NCI-H1417 (cell line): ENCODE measurements at regions not wholly inside any gene's neighbourhood (a gene's known extent, or its start where the extent isn't known, plus 50 kb on each side); places are given as distances from the start of the nearest gene placed in this dataset.

Source experiments
- DNase-seq, 3 experiments: peaks; one replicate each; lab custom pipeline; 2025; lab: John Stamatoyannopoulos, UW

DNA sequence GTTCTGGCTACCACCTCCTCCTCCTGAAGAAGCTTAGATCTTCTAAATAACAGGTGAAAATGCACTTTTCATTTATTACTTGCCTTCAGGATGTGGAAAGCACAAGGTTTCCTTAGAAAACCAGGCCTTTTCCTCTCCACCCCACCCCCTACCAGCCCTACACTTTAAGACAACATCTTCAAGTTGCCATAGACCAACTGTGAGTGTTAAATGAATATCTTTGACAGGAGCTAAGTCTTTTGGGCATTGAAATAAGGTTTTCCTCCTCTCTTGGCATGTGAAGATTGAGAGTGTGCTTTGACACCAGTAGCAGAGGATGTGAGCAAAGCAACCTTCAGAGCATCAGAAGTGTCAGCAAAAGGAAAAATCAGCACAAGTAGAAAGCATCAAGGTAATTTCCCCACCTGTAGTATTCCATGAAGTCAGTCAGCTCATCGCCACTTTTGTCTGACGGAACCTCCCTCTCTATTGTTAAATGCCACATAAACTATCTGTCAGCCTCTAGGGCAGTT lies 532.3 kb upstream of the MMS22L start:
- DNase-seq = no peak

DNA sequence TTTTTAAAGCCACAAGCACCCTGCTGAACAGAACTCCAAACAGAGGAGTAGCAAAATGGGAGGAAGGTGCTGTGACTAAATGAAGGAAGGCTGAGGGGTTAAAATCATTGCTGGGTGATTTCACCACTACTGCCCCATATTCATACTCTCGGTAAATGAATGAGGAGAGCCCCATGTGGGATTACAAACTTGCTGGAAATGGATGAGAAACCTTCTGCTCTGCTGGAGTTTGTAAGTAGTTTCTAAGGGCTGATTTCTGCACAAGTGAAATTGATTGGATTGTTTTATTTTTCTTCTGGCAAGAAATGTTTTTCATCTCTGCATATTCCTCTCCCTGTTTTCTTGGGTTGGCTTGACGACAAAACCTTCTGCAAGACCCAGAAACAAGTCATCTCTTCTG lies 533.5 kb upstream of the MMS22L start:
- no peak for DNase-seq

- DNase-seq = peak in 1 of 3 experiments; percentile 34
These were observed 536.7 kb upstream of the MMS22L start for GRCh38 chr6:97819710-97820109.

GRCh38 chr6:97820400-97820799 lies 537.4 kb upstream of the MMS22L start:
- DNase-seq = peak in 2 of 3 experiments; percentile 19 to 60

DNA sequence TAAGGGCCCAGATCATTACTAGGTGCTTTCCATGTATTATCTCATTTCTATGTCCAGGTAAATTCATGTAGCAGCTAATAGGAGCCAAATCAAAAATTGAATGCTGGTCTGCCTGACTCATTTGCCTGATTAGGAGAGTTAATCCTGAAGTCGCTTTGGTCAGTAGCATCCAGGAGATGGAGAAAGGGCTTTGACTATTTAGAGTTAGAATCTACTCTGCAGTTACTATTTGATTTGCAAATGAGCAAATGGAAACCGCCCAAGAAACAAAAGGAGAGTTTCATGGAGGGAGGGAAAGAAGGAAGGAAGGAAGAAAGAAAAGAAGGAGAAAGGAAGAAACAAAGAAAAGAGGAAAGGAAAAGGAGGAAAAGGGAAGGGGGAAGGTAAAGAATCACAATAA lies 539.6 kb upstream of the MMS22L start:
- DNase-seq = no peak

DNA sequence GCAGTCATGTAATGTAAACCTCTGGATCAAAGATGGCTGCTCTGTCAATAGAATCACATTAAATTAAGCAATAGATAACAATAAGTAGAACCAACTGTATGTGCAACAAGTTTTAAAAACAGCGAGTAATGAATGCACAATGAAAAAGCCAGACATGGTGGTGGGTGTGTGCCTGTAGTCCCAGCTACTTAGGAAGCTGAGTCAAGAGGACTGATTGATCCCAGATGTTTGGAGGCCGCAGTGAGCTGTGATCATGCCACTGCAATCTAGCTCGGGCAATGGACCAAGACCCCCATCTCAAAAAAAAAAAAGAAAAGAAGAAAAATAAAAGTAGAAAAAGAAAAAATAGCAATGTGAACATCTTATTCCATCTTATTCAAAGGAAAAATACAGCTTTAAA lies 558.7 kb upstream of the MMS22L start:
- DNase-seq = no peak

- DNase-seq = no peak
These were observed 559.5 kb upstream of the MMS22L start for GRCh38 chr6:97842521-97842920.

- no peak for DNase-seq
These were observed 566.4 kb upstream of the MMS22L start for GRCh38 chr6:97849390-97849789.

DNA sequence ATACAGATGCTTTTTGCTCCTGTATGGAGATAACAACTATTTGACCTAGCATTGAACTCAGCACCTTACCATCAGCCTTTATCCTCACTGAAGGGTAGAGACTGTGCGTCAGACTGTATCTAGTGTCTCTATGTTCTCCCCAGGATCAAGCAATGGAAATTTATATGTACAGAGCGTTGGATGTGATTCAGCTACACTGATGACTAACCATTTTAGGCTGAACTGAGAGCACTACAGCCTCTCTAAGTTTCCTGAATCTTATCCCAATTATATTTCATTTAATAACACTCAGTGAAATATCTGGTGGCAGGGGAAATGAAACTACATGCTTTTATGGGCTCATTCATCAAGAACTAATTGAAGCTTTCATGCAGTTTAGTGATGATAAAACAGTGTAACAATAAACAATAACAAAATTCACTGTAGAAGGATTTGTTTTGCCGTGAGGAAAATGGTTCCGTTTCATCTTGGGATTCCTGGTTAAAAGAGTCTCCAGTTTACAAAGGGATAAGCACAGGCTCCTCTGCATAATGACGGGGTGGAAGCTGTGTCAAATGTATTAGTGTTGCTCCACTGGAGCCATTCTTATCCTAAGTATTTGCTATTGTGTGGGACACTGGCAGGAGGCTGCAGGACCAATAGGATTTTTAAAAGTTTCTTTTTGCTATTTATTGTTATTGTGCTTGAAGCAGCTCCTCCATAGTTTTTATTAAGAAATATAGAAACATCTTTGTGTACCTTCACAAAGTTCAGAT lies 567.6 kb upstream of the MMS22L start:
- peak in 2 of 3 experiments; percentile 34 to 74 for DNase-seq

- no peak for DNase-seq
These were observed 580.7 kb upstream of the MMS22L start for GRCh38 chr6:97863697-97864096.

- DNase-seq = no peak
These were observed 581.4 kb upstream of the MMS22L start for GRCh38 chr6:97864366-97864765.

DNA sequence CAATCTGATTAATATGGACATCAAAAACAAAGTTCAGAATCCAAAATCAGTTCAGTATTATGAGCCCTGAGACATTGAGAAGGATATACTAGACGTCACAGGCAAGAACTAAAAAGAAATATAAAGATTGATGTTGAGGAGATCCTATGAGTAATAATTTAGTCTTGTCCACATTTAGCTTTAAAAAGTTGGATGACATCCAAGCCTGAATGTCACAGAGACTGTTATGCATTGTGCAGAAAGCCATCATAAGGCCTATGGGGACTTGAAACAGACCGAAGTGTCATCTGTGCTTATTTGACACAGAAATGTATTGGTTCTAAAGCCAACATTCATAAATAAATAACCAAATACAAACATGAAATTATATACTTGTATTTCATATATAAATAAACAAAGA lies 581.8 kb upstream of the MMS22L start:
- peak in 1 of 3 experiments; percentile 5 for DNase-seq

GRCh38 chr6:97865612-97866011 lies 582.6 kb upstream of the MMS22L start:
- DNase-seq = no peak

GRCh38 chr6:97866616-97867015 lies 583.6 kb upstream of the MMS22L start:
- no peak for DNase-seq

DNA sequence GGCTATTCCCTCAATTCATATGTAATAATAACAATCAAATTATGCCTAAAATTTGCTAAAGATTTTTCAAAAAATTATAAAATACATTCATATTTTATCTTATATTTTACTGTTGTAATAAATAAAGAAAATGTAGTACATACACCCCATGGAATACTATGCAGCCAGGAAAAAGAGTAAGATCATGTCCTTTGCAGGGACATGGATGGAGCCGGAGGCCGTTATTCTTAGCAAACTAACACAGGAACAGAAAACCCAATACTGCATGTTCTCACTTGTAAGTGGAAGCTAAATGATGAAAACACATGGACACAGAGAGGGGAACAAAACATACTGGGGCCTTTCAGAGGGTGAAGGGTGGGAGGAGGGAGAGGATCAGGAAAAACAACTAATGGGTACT lies 584.2 kb upstream of the MMS22L start:
- no peak for DNase-seq

DNA sequence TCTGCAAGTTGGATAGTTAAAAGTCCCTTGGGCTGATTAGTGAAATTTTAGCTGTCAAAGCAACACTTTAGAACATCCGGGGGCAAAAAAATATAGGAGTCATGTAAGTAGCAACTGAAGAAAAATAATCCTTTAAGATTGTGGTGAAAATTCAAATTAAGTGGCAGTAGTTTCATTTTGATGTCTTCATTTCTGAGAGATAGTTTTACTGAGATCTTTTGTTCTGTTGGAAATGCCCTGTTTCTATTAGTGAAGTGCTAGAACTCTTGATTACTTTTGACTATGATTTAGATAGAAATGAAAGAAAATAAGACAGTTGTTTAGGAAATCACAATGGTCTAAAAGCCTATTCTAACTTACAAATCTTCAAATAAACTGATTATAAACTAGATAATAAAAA lies 587.3 kb upstream of the MMS22L start:
- DNase-seq = no peak

- DNase-seq = no peak
These were observed 593.7 kb upstream of the MMS22L start for GRCh38 chr6:97876711-97877110.

DNA sequence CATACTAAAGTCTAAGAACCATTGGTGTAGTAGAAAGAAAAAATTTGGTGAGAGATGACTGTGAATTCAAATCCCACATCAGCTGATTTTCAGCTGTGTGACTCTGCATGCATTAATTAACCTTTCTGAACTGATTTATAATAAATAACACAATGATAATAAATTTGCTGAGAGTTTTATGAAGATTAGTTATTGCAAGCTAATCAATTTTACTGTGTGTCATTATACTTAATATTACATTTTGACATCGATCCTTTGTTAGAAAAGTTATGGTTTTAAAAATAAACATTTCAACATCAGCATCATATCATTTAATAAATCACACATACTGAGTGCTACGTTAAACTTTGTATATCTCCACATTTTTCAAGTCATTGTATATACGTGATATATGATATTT lies 599.7 kb upstream of the MMS22L start:
- DNase-seq = no peak

DNA sequence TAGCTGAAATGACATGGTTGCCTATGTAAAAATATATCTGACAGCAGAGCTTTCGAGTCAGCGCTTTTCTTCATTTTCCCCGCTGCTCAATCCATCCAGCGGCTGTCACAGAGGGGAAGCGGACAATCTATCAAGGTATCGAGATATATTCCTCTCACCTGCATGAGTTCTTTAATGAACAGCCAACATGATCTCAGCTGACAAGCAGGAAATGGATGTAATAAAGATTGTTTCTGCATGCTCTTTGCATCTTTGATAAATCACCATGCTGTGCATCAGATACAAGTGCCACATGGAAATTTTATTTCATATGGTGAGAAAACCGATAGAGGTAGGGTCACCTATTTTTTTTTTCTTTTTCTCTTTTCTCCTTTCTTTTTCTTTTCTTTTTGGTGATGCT lies 602.3 kb upstream of the MMS22L start:
- peak in 2 of 3 experiments; percentile 48 to 85 for DNase-seq

DNA sequence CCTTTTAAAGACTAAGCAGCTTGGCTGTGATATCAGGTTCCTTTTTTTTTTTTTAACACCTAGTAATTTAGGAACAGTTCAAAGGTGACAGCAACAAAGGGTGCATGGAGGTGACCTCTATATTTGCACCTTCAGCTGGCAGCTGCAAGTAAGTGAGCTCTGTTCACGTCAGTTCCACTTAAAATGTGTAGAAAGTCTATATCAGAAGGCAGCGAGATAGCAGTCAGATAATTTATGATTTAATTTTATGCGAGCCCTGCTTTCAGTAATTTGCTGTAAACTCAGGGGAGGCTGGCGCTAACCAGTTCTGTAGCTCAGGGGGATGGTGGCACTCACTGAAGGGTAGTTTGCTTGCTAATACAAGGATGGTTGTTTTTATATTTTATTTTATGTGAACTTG lies 602.8 kb upstream of the MMS22L start:
- DNase-seq = peak in 2 of 3 experiments; percentile 24 to 71

GRCh38 chr6:97901531-97901930 lies 618.5 kb upstream of the MMS22L start:
- DNase-seq = peak in 1 of 3 experiments; percentile 6

DNA sequence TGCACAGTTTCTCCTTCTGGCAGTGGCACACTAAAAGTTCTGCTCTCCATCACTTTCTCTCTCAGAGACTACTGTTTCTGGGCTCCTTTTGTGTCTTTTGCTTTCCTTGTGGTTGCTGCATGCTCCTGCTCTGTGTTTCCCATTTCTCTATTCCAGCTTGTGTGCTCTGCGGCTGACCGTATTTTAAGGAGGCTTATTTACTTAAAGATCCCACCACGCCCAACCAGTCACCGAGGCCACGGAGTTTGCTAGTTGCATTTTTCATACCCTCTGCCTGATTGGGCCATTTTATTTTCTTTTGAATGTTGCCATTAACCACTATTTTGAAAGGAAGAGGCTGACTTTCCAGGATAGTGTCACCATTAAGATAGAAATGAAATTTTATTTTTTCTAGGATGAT lies 626.4 kb upstream of the MMS22L start:
- DNase-seq = no peak

DNA sequence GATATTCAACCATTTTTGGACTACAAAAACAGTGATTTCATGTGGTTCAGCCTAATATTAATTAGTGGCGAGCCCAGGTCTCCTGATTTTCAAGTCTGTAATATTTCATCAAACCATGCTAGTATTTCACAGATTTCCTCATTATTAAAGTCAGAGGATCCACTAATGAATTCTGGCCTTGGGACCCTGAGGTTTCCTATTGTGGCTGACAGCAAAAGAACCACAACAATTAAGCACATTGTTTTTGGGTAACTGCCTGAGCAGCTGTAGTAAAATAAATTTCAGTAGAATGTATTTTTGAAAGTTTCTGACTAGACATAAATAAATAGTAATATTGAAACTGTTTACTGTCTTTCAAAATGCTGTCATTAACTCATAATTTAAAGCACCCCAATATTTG lies 630.7 kb upstream of the MMS22L start:
- DNase-seq = no peak

- DNase-seq = no peak
These were observed 631.9 kb upstream of the MMS22L start for GRCh38 chr6:97914912-97915311.
